GM19328 (cell line): ENCODE measurements at regions not wholly inside any gene's neighbourhood (a gene's known extent, or its start where the extent isn't known, plus 50 kb on each side); places are given as distances from the start of the nearest gene placed in this dataset.
A peak's percentile ranks its signal among the peaks of the same experiment; 100 is the strongest.

Experiments used
- ATAC-seq: cut with Tn5 transposase; IDR thresholded peaks from one replicate; pipeline ENCODE4 v1.9.1; 2021; ENCODE audit warnings: mild to moderate bottlenecking, moderate library complexity; ENCODE audit not compliant: unreplicated experiment

DNA sequence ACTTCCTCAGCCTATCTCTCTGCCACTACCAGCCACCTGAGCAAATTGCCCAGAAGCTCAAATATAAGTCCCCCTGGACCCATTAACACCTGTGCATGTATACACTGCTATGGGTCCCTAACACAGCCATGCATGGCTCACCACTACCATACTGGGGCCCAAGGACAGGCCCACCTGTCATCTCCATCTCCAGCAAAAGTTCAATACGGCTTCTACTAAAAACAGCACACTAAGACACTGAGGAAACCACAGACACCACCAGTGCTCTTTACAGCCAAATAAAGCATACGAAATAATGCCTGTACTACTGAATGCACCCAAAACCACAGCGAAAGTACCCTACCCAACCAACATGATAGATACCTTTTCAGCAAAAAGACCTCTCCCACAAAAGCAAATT, 85.6 kb upstream of the GHR start:
- ATAC-seq, result no peak

DNA sequence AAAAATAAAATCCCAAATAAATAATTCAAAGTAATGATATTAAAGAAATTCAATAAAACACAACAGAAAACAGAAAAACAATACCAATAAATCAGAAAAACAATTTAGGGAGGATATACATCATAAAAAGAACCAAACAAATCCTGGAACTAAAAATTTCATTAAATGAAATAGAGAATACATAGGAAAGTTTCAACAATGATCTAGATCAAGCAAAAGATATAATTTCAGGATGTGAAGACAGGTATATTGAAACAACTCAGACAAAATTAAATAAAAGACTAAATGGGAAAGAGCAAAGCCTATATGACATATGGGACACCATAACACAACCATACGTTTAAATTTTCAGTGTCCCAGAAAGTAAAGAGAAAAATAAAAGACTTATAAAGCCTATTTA, 85.1 kb upstream of the GHR start:
- no peak for ATAC-seq

DNA sequence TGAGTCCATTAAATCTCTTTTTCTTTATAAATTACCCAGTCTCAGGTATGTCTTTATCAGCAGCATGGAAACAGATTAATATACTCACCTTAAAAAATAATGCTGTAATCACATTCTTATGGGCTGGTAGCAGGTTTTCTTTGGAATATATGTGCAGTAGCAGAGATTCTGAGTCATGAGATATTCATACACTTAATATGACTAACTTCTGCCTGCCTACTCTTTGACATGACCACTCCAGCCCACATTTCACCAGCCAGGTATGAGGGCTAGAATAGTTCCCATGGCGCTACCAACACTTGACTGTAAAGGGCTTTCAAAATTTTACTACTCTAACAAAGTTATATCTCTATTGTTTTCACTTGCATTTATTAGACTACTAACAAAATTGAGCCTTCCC, 74.1 kb upstream of the GHR start:
- no peak for ATAC-seq

DNA sequence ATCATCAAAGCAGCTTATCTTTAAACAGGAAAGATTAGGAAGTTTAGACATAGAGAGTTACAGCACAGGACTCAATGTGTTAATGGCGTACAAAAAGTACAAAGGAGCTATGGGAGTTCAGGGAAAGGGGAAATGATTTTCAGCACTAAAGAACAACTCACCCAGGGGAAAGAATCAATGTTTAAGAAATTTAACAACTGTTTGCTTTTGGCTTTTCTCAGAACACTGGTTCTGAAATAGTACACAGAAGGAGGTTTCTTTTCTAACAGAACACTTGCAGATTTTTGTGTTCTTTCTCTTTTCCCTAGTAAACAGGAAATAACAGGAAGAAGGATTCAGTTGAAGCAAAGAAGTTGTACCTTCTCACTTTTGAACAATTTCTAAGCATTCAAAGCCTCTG, 71.3 kb upstream of the GHR start:
- no peak for ATAC-seq

DNA sequence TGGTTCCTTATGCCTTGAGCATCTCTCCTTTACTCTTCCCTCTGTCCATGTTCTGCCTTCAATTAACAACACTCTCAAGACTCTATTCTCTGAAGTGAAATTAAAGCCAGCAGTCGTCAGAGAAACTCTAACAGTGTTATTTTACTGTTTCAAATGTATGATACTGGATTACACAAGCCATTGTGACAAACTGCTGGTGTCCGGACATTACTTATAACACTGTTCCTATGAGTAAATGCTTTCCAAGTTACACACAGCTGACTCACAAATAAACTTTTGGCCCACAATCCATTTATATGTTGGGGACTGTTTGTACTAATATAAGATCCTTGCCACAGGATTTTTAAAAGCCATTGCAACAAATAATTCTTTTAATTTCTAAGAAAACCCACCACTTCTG, 63.2 kb upstream of the GHR start:
- no peak for ATAC-seq

DNA sequence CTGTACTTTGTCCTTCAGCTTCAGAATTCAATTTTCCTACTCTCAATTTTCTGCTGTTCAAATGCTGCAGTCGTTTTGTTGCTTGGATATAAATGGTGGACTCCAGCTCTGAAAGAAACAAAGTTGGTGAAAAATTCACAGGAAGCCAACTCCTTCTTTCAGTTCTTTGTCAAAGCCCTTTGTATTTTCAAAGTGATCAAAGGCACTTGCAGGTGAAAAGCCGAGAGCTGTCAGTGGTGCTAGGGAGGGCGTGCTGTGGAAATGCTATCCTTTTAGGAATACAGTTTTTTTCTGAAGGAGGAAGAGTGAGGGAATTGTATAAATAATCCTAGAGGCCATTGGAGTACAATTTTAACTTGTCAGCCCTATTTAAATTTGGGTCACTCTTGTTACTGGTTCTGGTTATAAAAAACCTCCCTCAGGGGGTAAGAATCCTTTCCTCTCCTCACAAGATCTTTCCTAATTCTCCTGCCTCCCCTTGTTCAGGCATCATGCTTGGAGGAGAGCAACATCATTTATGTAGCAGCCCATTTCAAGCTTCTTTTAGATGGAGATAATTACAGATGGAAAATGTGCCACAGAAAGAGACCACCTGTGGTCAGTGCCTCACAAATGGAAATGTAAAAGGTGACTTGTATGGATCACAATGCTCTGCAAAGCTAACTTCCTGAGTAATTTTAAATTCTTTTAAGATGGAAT, 62.5 kb upstream of the GHR start:
- no peak for ATAC-seq

DNA sequence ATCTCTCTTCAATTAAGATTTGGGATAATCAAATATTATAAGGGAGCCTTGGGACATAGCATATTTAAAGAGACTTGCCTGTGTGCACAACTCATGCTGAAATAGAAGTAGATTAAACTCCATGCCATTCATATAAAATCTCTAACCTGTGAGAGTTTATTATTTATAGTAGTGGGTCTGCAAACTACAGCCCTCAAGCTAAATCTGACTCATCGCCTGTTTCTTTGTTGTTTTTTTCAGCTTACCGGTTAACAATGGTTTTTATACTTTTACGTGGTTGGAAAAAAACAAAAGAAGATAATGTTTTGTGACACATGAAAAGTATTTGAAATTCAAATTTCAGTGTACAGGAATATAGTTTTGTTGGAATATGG, 61.9 kb upstream of the GHR start:
- no peak for ATAC-seq

DNA sequence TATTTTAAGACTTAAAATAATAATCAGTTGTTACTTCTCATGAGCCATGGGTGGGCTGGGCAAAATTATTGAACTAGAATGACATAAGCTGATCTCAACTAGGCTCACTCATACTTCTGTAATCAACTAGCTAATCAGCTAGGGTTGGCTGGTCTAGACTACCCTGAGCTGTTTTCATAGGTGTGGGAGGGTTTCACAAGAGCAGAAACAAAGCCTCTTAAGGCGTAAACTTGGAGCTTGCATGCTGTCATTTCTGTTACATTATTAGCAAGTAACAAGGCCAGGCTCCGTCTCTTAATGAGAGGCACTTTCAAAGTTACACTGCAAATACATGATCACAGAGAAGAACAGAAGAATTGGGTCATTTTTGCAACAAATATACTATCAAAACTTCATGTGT, 57.2 kb upstream of the GHR start:
- peak; percentile 53 for ATAC-seq
